SU-DHL-6 (cell line): ENCODE measurements at regions not wholly inside any gene's neighbourhood (a gene's known extent, or its start where the extent isn't known, plus 50 kb on each side); places are given as distances from the start of the nearest gene placed in this dataset.
A peak's percentile ranks its signal among the peaks of the same experiment; 100 is the strongest.

Experiments
- H2AFZ ChIP-seq: fragments of 200-600 bp; sonication (generic); 2 replicates; pipeline ENCODE4 v1.6.1; 2014; ENCODE audit warnings: low read depth, mild to moderate bottlenecking, moderate library complexity, mixed read lengths, antibody characterized with exemption, low read length; ENCODE audit not compliant: severe bottlenecking
- H3F3A ChIP-seq: fragments of 200-600 bp; shearing (Covaris generic); 2 replicates; pipeline ENCODE4 v1.6.0; 2016; ENCODE audit warnings: antibody characterized with exemption, mild to moderate bottlenecking; ENCODE audit not compliant: insufficient read depth
- H3K27ac ChIP-seq: fragments of 200-600 bp; sonication (generic); 2 replicates; pipeline ENCODE4 v1.5.1; 2016; ENCODE audit warnings: low read depth, mild to moderate bottlenecking, low read length, moderate library complexity, mixed read lengths
- H3K27me3 ChIP-seq: fragments of 200-600 bp; sonication (generic), shearing (Covaris generic); 2 replicates; pipeline ENCODE4 v1.6.0; 2014; ENCODE audit warnings: mild to moderate bottlenecking, low read length
- H3K36me3 ChIP-seq: fragments of 200-600 bp; sonication (generic); 2 replicates; pipeline ENCODE4 v1.6.1; 2014; ENCODE audit warnings: mild to moderate bottlenecking, low read length, mixed read lengths
- H3K4me2 ChIP-seq: fragments of 300-600, 200-600 bp; shearing (Covaris generic), sonication (generic); 2 replicates; pipeline ENCODE4 v1.6.0; 2014; ENCODE audit warnings: low read length, low read depth, mild to moderate bottlenecking; ENCODE audit not compliant: poor library complexity, severe bottlenecking
- H3K4me3 ChIP-seq: fragments of 200-600 bp; sonication (generic); 2 replicates; pipeline ENCODE4 v1.5.1; 2014; ENCODE audit warnings: antibody characterized with exemption, low read length, mild to moderate bottlenecking, mixed read lengths; ENCODE audit not compliant: insufficient read depth, poor library complexity, severe bottlenecking
- H3K79me2 ChIP-seq: fragments of 200-600 bp; sonication (generic); 2 replicates; pipeline ENCODE4 v1.6.1; 2014; ENCODE audit warnings: mild to moderate bottlenecking, low read length, moderate library complexity; ENCODE audit not compliant: insufficient read depth
- H3K9ac ChIP-seq: fragments of 200-600 bp; sonication (generic); 2 replicates; pipeline ENCODE4 v1.7.0; 2014; ENCODE audit warnings: mild to moderate bottlenecking, low read length
- H3K9me2 ChIP-seq: fragments of 200-600 bp; sonication (generic); replicated peaks from 2 replicates; pipeline ENCODE4 v1.6.1; 2014; ENCODE audit warnings: low read length; ENCODE audit not compliant: insufficient read depth
- H3K9me3 ChIP-seq: fragments of 200-600 bp; sonication (generic); 2 replicates; pipeline ENCODE4 v1.6.1; 2014; ENCODE audit warnings: low read length, mixed read lengths; ENCODE audit not compliant: insufficient read depth
- H4K20me1 ChIP-seq: fragments of 200-600 bp; sonication (generic); 2 replicates; pipeline ENCODE4 v1.6.1; 2014; ENCODE audit warnings: low read depth, mild to moderate bottlenecking, antibody characterized with exemption, low read length, moderate library complexity, mixed read lengths
- EZH2phosphoT487 ChIP-seq: fragments of 200-600 bp; sonication (generic), shearing (Covaris generic); conservative IDR thresholded peaks from 2 replicates; pipeline ENCODE4 v1.6.1; 2018; ENCODE audit warnings: mild to moderate bottlenecking, antibody characterized with exemption, low read length, moderate library complexity, mixed read lengths
- TF ChIP-seq, protein P1 (sequence below): fragments of 200-600 bp; sonication (generic); IDR thresholded peaks from one replicate; pipeline ENCODE4 v1.5.1; 2017; ENCODE audit warnings: antibody characterized with exemption, mild to moderate bottlenecking, low read length, moderate library complexity; ENCODE audit not compliant: insufficient read depth, poor library complexity, severe bottlenecking

- H3K27me3 ChIP-seq = no peaks in the 10 kb centered on the region
Measured at GRCh38 chr5:5699062-5699461, 276.6 kb downstream of the ICE1 start.

GRCh38 chr5:5695266-5695665 is 272.8 kb downstream of the ICE1 start:
- Histone ChIP-seq H3K4me2 (no peak overlapping the region), H3K9me3 (no peaks in the 10 kb centered on the region), H3K27ac (no peak overlapping the region), H4K20me1 (no peaks in the 10 kb centered on the region), H3K9me2 (no peaks in the 10 kb centered on the region), H3F3A (no peaks in the 10 kb centered on the region), H3K4me3 (no peak overlapping the region), H3K36me3 (no peaks in the 10 kb centered on the region), H3K27me3 (no peaks in the 10 kb centered on the region), H3K79me2 (no peaks in the 10 kb centered on the region), H3K9ac (no peak overlapping the region), H2AFZ (no peak overlapping the region)
- TF ChIP-seq EZH2phosphoT487 = no peak
- TF ChIP-seq, protein P1, sequence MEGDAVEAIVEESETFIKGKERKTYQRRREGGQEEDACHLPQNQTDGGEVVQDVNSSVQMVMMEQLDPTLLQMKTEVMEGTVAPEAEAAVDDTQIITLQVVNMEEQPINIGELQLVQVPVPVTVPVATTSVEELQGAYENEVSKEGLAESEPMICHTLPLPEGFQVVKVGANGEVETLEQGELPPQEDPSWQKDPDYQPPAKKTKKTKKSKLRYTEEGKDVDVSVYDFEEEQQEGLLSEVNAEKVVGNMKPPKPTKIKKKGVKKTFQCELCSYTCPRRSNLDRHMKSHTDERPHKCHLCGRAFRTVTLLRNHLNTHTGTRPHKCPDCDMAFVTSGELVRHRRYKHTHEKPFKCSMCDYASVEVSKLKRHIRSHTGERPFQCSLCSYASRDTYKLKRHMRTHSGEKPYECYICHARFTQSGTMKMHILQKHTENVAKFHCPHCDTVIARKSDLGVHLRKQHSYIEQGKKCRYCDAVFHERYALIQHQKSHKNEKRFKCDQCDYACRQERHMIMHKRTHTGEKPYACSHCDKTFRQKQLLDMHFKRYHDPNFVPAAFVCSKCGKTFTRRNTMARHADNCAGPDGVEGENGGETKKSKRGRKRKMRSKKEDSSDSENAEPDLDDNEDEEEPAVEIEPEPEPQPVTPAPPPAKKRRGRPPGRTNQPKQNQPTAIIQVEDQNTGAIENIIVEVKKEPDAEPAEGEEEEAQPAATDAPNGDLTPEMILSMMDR = no peak

More at GRCh38 chr5:5699062-5699461, 276.6 kb downstream of the ICE1 start:
- Histone ChIP-seq H3K9me3 (no peaks in the 10 kb centered on the region), H4K20me1 (no peaks in the 10 kb centered on the region), H3K4me3 (no peak overlapping the region), H2AFZ (no peak overlapping the region), H3K9me2 (no peaks in the 10 kb centered on the region), H3K4me2 (no peak overlapping the region), H3K36me3 (no peaks in the 10 kb centered on the region), H3F3A (no peaks in the 10 kb centered on the region), H3K9ac (no peak overlapping the region), H3K79me2 (no peaks in the 10 kb centered on the region), H3K27ac (no peak overlapping the region)
- TF ChIP-seq, protein P1 = peak; percentile 25
- no peak for TF ChIP-seq EZH2phosphoT487

GRCh38 chr5:5688925-5689310 is 266.4 kb downstream of the ICE1 start:
- H3K27me3 ChIP-seq = no peaks in the 10 kb centered on the region
- no peak overlapping the region for H2AFZ ChIP-seq
- no peak overlapping the region for H3K27ac ChIP-seq
- H3K9ac ChIP-seq = no peak overlapping the region
- no peak overlapping the region for H3K4me2 ChIP-seq
- H4K20me1 ChIP-seq = no peaks in the 10 kb centered on the region
- H3F3A ChIP-seq = no peaks in the 10 kb centered on the region
- no peaks in the 10 kb centered on the region for H3K79me2 ChIP-seq
- H3K9me3 ChIP-seq = no peaks in the 10 kb centered on the region
- H3K36me3 ChIP-seq = no peaks in the 10 kb centered on the region
- no peak overlapping the region for H3K4me3 ChIP-seq
- H3K9me2 ChIP-seq = no peaks in the 10 kb centered on the region
- TF ChIP-seq, protein P1 = no peak
- no peak for TF ChIP-seq EZH2phosphoT487
